SK-N-SH (cell line): ENCODE measurements at regions not wholly inside any gene's neighbourhood (a gene's known extent, or its start where the extent isn't known, plus 50 kb on each side); places are given as distances from the start of the nearest gene placed in this dataset.

ENCODE experiments used
- CTCF ChIA-PET: fragments of 300-600, 350-600 bp; formaldehyde crosslinking; extraction: SDS; loops from one replicate; lab custom pipeline; 2021; lab: Yijun Ruan, JAX
- POLR2A ChIA-PET: fragments of 350-600 bp; sonication (Branson Sonifier 250); formaldehyde crosslinking; extraction: SDS; loops from one replicate; lab custom pipeline; 2020; ENCODE audit warnings: antibody characterized with exemption, inconsistent platforms; lab: Yijun Ruan, JAX
- DNase-seq: peaks from one replicate; pipeline ENCODE4 v3.0.0; 2012
- H2AFZ ChIP-seq: fragments of 200-600 bp; sonication (generic); 2 replicates; pipeline ENCODE4 v1.8.1; 2016; ENCODE audit warnings: antibody characterized with exemption, mild to moderate bottlenecking, low read depth
- H3F3A ChIP-seq: fragments of 200-600 bp; sonication (generic); replicated peaks from 2 replicates; pipeline ENCODE3; 2016; ENCODE audit warnings: antibody characterized with exemption, mild to moderate bottlenecking; ENCODE audit not compliant: insufficient read depth
- H3K27ac ChIP-seq, 2 experiments: fragments of 200-500 bp in 1 of 2; fragments of 200-600 bp in 1 of 2; sonication (Bioruptor generic) in 1 of 2; sonication (generic), shearing (Covaris generic) in 1 of 2; 2 replicates each; pipeline versions ENCODE4 v1.5.1 to v1.6.1; 2014 to 2016; ENCODE audit warnings: low read depth in 2 of 2, inconsistent platforms in 1 of 2, low read length in 1 of 2, mild to moderate bottlenecking in 1 of 2, mixed read lengths in 1 of 2
- H3K27me3 ChIP-seq: fragments of 200-600 bp; sonication (generic), shearing (Covaris generic); 2 replicates; pipeline ENCODE4 v1.6.1; 2016; ENCODE audit warnings: mixed run types; ENCODE audit not compliant: insufficient read depth
- H3K36me3 ChIP-seq, 2 experiments: fragments of 200-500 bp in 1 of 2; fragments of 200-600 bp in 1 of 2; sonication (Bioruptor generic) in 1 of 2; sonication (generic) in 1 of 2; replicated peaks in 1 of 2; 2 replicates each; pipeline versions ENCODE3 to v1.5.1; 2014 to 2016; ENCODE audit warnings: low read length in 1 of 2, mild to moderate bottlenecking in 1 of 2; ENCODE audit not compliant: insufficient read depth in 2 of 2, control insufficient read depth in 1 of 2
- H3K4me1 ChIP-seq, 2 experiments: fragments of 200-500 bp in 1 of 2; fragments of 200-600 bp in 1 of 2; sonication (Bioruptor generic) in 1 of 2; sonication (generic), shearing (Covaris generic) in 1 of 2; 2 replicates each; pipeline versions ENCODE4 v1.5.1 to v1.6.1; 2014 to 2016; ENCODE audit warnings: low read depth in 1 of 2, low read length in 1 of 2, mixed run types in 1 of 2; ENCODE audit not compliant: insufficient read depth in 2 of 2, control insufficient read depth in 1 of 2
- H3K4me2 ChIP-seq: fragments of 200-600 bp; sonication (generic), shearing (Covaris generic); 2 replicates; pipeline ENCODE4 v1.6.1; 2017; ENCODE audit warnings: mixed run types
- H3K4me3 ChIP-seq, 2 experiments: fragments of 200-500 bp in 1 of 2; fragments of 200-600 bp in 1 of 2; sonication (Bioruptor generic) in 1 of 2; sonication (generic), shearing (Covaris generic) in 1 of 2; 2 replicates each; pipeline versions ENCODE4 v1.5.1 to v1.8.1; 2014 to 2016; ENCODE audit warnings: low read depth in 2 of 2, inconsistent platforms in 1 of 2, low read length in 1 of 2, mild to moderate bottlenecking in 1 of 2, mixed read lengths in 1 of 2, moderate library complexity in 1 of 2
- H3K79me2 ChIP-seq: fragments of 200-600 bp; sonication (generic); 2 replicates; pipeline ENCODE4 v1.8.1; 2017; ENCODE audit warnings: mild to moderate bottlenecking; ENCODE audit not compliant: insufficient read depth
- H3K9ac ChIP-seq: fragments of 200-600 bp; sonication (generic); 2 replicates; pipeline ENCODE4 v1.6.1; 2017; ENCODE audit warnings: mixed run types
- H3K9me2 ChIP-seq: fragments of 200-600 bp; sonication (generic); 2 replicates; pipeline ENCODE4 v1.6.1; 2017; ENCODE audit warnings: mixed run types
- H3K9me3 ChIP-seq: fragments of 200-600 bp; sonication (generic); 2 replicates; pipeline ENCODE4 v1.6.1; 2017; ENCODE audit warnings: mixed run types, mild to moderate bottlenecking, moderate library complexity
- H4K20me1 ChIP-seq: fragments of 200-600 bp; sonication (generic); 2 replicates; pipeline ENCODE4 v1.6.1; 2017; ENCODE audit warnings: mild to moderate bottlenecking, mixed run types; ENCODE audit not compliant: insufficient read depth
- CHD2 ChIP-seq: fragments of 150-350 bp; IDR thresholded peaks from 2 replicates; pipeline ENCODE4 v1.6.1; 2018; ENCODE audit warnings: low read length; ENCODE audit not compliant: partially characterized antibody
- ELF1 ChIP-seq: IDR thresholded peaks from 2 replicates; pipeline ENCODE4 v1.4.0; 2012
- FOXM1 ChIP-seq: IDR thresholded peaks from 2 replicates; pipeline ENCODE4 v1.4.0; 2012; ENCODE audit warnings: low read depth, mild to moderate bottlenecking
- GABPA ChIP-seq: IDR thresholded peaks from 2 replicates; pipeline ENCODE4 v1.4.0; 2012; ENCODE audit warnings: low read depth, mild to moderate bottlenecking
- MEF2A ChIP-seq: IDR thresholded peaks from 2 replicates; pipeline ENCODE4 v1.4.0; 2012; ENCODE audit warnings: low read depth, borderline replicate concordance
- POLR2AphosphoS5 ChIP-seq: IDR thresholded peaks from 2 replicates; pipeline ENCODE4 v1.6.1; 2012; ENCODE audit warnings: low read depth, low read length
- RAD21 ChIP-seq: IDR thresholded peaks from 2 replicates; pipeline ENCODE4 v1.6.1; 2012; ENCODE audit warnings: mild to moderate bottlenecking, low read length
- SIN3A ChIP-seq: IDR thresholded peaks from 2 replicates; pipeline ENCODE4 v1.6.1; 2012; ENCODE audit warnings: low read depth, mild to moderate bottlenecking, low read length, moderate library complexity, borderline replicate concordance
- WGBS: methylation state at CpG from one replicate; pipeline ENCODE4 v1.1.6; 2017; ENCODE audit warnings: low lambda C conversion rate; 5-methylcytosine and 5-hydroxymethylcytosine counted together
- TF ChIP-seq, protein P1 (sequence below): fragments of 200-600 bp; sonication (generic); IDR thresholded peaks from 2 replicates; pipeline ENCODE4 v1.6.1; 2017; ENCODE audit warnings: antibody characterized with exemption, mild to moderate bottlenecking, moderate library complexity
- TF ChIP-seq, protein P2 (sequence below): IDR thresholded peaks from 2 replicates; pipeline ENCODE4 v1.4.0; 2012; ENCODE audit warnings: low read depth, borderline replicate concordance

DNA sequence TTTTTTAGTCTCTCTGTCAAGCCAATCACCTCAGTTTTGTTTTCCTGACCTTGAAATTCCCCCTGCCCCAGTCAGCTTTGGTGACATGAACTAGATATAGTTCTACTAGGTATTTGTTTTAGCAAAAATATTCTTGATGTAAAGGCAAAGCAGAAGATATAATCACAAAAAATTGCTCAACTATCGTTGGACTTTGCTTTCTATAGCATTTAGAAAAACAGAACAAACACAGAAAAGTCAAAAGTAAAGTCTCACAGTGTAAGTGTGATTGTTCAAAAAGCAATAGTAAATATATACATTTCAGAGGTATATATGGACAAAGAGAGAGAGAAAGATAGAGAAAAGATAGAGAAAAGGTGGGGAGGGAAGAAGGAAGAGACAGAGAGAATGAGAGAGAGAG, 305.9 kb downstream of the ADGRL2 start (continued):
- no peak for TF ChIP-seq FOXM1
- no peak for TF ChIP-seq GABPA
- TF ChIP-seq RAD21 = no peak

DNA sequence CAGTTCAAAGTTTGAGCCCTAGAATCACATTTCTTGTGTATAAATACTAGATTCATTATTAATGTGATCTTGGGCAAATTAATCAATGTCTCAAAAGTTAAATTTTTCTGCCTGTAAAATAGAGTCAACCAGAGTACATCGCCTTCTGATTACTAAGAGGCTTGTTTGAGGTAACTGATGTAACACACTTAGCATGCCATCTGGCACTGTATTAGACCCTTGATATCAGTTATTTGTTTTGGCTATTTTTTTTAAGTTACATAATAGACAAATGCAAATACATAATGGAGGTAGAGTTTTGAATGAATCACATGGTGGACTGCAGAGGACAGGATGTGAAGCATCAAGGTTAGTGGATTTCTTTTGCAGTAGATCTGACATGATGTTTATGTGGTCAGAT, 298.4 kb downstream of the ADGRL2 start:
- Histone ChIP-seq H3K27me3 (no peaks in the 10 kb centered on the region), H3K36me3 (no peaks in the 10 kb centered on the region), H3K4me3 (no peak overlapping the region), H3F3A (no peaks in the 10 kb centered on the region), H3K79me2 (no peaks in the 10 kb centered on the region), H3K27ac (no peak overlapping the region), H3K9ac (no peak overlapping the region), H3K9me2 (no peaks in the 10 kb centered on the region), H2AFZ (no peak overlapping the region), H3K4me2 (no peak overlapping the region), H3K9me3 (no peaks in the 10 kb centered on the region), H4K20me1 (no peaks in the 10 kb centered on the region), H3K4me1 (no peaks in the 10 kb centered on the region; a peak in 1 of 4 replicates)
- TF ChIP-seq, protein P1, sequence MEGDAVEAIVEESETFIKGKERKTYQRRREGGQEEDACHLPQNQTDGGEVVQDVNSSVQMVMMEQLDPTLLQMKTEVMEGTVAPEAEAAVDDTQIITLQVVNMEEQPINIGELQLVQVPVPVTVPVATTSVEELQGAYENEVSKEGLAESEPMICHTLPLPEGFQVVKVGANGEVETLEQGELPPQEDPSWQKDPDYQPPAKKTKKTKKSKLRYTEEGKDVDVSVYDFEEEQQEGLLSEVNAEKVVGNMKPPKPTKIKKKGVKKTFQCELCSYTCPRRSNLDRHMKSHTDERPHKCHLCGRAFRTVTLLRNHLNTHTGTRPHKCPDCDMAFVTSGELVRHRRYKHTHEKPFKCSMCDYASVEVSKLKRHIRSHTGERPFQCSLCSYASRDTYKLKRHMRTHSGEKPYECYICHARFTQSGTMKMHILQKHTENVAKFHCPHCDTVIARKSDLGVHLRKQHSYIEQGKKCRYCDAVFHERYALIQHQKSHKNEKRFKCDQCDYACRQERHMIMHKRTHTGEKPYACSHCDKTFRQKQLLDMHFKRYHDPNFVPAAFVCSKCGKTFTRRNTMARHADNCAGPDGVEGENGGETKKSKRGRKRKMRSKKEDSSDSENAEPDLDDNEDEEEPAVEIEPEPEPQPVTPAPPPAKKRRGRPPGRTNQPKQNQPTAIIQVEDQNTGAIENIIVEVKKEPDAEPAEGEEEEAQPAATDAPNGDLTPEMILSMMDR = no peak
- no peak for DNase-seq
- CTCF ChIA-PET = no interaction called here
- POLR2A ChIA-PET = no interaction called here
- WGBS = 55% methylated on average over 1 of the region's 1 CpG

GRCh38 chr1:82094136-82094535, 293.4 kb downstream of the ADGRL2 start:
- WGBS = 57% methylated on average over 2 of the region's 2 CpGs
- no peak for DNase-seq

More at GRCh38 chr1:82094136-82094535, 293.4 kb downstream of the ADGRL2 start:
- H3K9ac ChIP-seq = no peak overlapping the region
- H3K9me2 ChIP-seq = no peaks in the 10 kb centered on the region
- H4K20me1 ChIP-seq = no peaks in the 10 kb centered on the region
- POLR2A ChIA-PET = no interaction called here
- CTCF ChIA-PET = interaction anchor here (1.0 kb wide), 1 partner anchor 12 kb away, joined by 3 read pairs; no protein-coding TSS in a partner anchor
- no peaks in the 10 kb centered on the region for H3K36me3 ChIP-seq
- no peaks in the 10 kb centered on the region for H3K79me2 ChIP-seq
- H3K9me3 ChIP-seq = no peaks in the 10 kb centered on the region
- no peak overlapping the region for H3K27ac ChIP-seq
- H3K4me3 ChIP-seq = no peak overlapping the region
- H2AFZ ChIP-seq = no peak overlapping the region
- no peak overlapping the region for H3K4me2 ChIP-seq
- no peaks in the 10 kb centered on the region for H3F3A ChIP-seq
- H3K4me1 ChIP-seq = no peaks in the 10 kb centered on the region
- H3K27me3 ChIP-seq = no peaks in the 10 kb centered on the region
- TF ChIP-seq ELF1 (no peak), POLR2AphosphoS5 (no peak), SIN3A (no peak), CHD2 (no peak), MEF2A (no peak)
- TF ChIP-seq, protein P2, sequence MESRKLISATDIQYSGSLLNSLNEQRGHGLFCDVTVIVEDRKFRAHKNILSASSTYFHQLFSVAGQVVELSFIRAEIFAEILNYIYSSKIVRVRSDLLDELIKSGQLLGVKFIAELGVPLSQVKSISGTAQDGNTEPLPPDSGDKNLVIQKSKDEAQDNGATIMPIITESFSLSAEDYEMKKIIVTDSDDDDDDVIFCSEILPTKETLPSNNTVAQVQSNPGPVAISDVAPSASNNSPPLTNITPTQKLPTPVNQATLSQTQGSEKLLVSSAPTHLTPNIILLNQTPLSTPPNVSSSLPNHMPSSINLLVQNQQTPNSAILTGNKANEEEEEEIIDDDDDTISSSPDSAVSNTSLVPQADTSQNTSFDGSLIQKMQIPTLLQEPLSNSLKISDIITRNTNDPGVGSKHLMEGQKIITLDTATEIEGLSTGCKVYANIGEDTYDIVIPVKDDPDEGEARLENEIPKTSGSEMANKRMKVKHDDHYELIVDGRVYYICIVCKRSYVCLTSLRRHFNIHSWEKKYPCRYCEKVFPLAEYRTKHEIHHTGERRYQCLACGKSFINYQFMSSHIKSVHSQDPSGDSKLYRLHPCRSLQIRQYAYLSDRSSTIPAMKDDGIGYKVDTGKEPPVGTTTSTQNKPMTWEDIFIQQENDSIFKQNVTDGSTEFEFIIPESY = no peak
